ENCODE measurements at regions not wholly inside any gene's neighbourhood (a gene's known extent, or its start where the extent isn't known, plus 50 kb on each side); places are given as distances from the start of the nearest gene placed in this dataset.

DNA sequence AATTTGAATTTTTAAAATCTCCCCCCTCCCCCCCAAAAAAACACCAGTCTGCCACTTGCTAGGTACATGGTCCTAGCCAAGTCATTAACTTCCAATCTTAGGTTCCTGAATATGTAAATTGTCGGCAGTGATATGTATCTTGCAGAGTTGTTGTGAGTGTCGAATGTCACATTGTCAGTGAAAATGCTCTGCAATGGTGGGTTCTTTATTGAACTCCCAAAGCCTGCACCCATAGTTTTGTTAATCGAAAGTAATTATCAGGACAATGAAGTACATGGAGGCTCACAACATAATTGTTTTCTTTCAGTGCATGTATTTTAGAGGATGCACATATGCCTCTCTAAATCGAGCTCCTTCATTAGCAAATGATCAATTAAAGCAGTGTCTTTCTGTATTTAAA lies 185.6 kb upstream of the S100G start:
- H3K4me1 ChIP-seq (ENCODE audit: control insufficient read depth, insufficient read depth, low read length): no peaks in the 10 kb centered on the region
- ATAC-seq: no peak
- no peak overlapping the region for H3K4me3 ChIP-seq (ENCODE audit: low read length)
- no peaks in the 10 kb centered on the region for H3K27me3 ChIP-seq (ENCODE audit: control insufficient read depth, insufficient read depth, low read length)
- no peak for DNase-seq
- H3K4me3 Mint-ChIP-seq: no peak overlapping the region
- no peaks in the 10 kb centered on the region for H3K9me3 Mint-ChIP-seq
- no peaks in the 10 kb centered on the region for H3K4me1 Mint-ChIP-seq
- no peaks in the 10 kb centered on the region for H3K36me3 ChIP-seq (ENCODE audit: control insufficient read depth, insufficient read depth, low read length)
- peaks cover 0 to 7% of the 10 kb centered on the region in 2 donors for H3K27me3 Mint-ChIP-seq (ENCODE audit: low read depth in 2 of 2)
- WGBS (ENCODE audit: insufficient coverage): 76% methylated on average over 2 of the region's 4 CpGs
- H3K36me3 Mint-ChIP-seq: no peaks in the 10 kb centered on the region
- H3K27ac Mint-ChIP-seq: no peak overlapping the region
- intact Hi-C loops (cut with micrococcal nuclease): no loop called here
- no peaks in the 10 kb centered on the region for H3K9me3 ChIP-seq (ENCODE audit: control insufficient read depth, insufficient read depth, low read length)
- TF ChIP-seq, protein P1, sequence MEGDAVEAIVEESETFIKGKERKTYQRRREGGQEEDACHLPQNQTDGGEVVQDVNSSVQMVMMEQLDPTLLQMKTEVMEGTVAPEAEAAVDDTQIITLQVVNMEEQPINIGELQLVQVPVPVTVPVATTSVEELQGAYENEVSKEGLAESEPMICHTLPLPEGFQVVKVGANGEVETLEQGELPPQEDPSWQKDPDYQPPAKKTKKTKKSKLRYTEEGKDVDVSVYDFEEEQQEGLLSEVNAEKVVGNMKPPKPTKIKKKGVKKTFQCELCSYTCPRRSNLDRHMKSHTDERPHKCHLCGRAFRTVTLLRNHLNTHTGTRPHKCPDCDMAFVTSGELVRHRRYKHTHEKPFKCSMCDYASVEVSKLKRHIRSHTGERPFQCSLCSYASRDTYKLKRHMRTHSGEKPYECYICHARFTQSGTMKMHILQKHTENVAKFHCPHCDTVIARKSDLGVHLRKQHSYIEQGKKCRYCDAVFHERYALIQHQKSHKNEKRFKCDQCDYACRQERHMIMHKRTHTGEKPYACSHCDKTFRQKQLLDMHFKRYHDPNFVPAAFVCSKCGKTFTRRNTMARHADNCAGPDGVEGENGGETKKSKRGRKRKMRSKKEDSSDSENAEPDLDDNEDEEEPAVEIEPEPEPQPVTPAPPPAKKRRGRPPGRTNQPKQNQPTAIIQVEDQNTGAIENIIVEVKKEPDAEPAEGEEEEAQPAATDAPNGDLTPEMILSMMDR (IDR thresholded peaks at IDR 0.05): no peak
- H3K27ac ChIP-seq (ENCODE audit: low read length): no peak overlapping the region

DNA sequence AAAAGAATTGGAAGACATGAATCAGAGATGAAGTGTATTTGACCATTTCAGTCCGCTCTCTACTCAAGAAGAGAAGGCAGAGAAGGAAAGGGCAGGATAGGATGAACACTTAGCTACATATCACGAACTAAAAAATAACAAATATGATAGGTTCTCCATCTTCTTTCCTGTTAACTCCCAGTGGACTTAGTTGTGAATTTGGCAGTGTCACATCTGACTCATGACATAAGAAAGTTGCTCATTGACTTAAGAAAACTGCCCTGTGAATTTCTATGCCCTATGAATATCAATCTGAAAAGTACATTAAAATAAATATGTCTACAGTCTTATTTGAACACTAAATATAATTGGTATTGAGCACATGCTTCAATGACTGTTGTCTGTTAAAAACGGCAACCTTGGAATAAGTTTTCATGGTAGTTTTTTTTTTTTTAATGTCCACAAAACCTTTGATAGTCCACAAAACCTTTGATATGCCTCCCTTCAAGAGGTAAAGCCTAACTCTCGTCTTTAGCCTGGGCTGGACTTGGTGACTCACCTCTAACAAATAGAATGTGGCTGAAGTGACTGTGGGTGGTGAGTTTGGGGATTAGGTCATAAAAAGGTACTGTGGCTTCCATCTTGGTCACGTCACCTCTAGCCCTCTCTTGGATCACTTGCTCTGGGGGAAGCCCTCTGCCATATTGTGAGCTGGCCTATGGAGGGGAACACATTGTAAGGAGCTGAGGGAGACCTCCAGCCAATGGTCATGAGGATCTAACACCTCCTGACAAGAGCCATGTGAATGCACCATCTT lies 184.7 kb upstream of the S100G start:
- no peak for DNase-seq
- Histone ChIP-seq H3K36me3 (ENCODE audit: control insufficient read depth, insufficient read depth, low read length) (no peaks in the 10 kb centered on the region), H3K27ac (ENCODE audit: low read length) (no peak overlapping the region), H3K27me3 (ENCODE audit: control insufficient read depth, insufficient read depth, low read length) (no peaks in the 10 kb centered on the region), H3K9me3 (ENCODE audit: control insufficient read depth, insufficient read depth, low read length) (no peaks in the 10 kb centered on the region), H3K4me3 (ENCODE audit: low read length) (no peak overlapping the region), H3K4me1 (ENCODE audit: control insufficient read depth, insufficient read depth, low read length) (no peaks in the 10 kb centered on the region)
- H3K9me3 Mint-ChIP-seq: no peaks in the 10 kb centered on the region
- H3K27ac Mint-ChIP-seq: no peak overlapping the region
- H3K36me3 Mint-ChIP-seq: no peaks in the 10 kb centered on the region
- 100% methylated on average over 1 of the region's 5 CpGs for WGBS (ENCODE audit: insufficient coverage)
- H3K4me1 Mint-ChIP-seq: no peaks in the 10 kb centered on the region
- peaks cover 0 to 7% of the 10 kb centered on the region in 2 donors for H3K27me3 Mint-ChIP-seq (ENCODE audit: low read depth in 2 of 2)
- intact Hi-C loops (cut with micrococcal nuclease): no loop called here
- TF ChIP-seq, protein P1 (IDR thresholded peaks at IDR 0.05): no peak
- no peak for ATAC-seq
- H3K4me3 Mint-ChIP-seq: no peak overlapping the region

DNA sequence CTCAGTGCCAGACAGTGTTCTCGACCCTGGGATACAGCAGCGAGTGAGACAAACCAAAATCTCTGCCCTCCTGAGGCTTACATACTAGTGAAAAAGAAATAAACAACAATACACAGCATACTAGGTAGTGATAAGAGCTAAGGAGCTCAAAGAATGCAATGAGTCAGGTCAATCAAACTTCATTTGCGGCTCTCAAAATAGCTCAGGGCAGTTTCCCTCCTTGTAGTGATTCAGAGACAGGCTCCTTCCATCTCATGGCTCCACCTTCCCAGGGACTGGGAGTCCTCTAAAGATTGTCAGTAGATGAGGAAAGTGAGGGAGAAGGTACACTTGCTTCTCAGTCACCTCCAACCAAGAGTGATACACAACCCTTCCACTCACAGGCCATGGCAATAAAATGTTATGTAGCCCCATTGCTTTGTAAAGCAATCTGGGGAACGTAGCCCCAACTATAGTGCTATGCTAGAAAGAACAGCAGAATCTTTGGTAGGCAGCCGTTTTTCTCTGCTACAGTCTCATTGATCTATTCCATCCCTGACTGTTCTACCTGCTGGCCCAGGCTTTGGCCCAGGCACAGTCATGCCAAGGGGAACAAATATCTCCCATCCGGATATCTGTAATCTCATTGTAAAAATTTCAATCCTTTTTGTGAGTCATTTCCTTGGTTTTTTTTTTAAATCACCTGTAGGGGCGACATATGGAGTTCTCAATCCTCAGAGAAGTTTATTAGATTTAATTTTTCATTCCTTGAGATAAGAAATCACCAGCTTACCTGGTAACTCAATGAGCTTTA lies 183.1 kb upstream of the S100G start:
- Histone ChIP-seq H3K27me3 (ENCODE audit: control insufficient read depth, insufficient read depth, low read length) (no peaks in the 10 kb centered on the region), H3K36me3 (ENCODE audit: control insufficient read depth, insufficient read depth, low read length) (no peaks in the 10 kb centered on the region), H3K4me1 (ENCODE audit: control insufficient read depth, insufficient read depth, low read length) (no peaks in the 10 kb centered on the region), H3K9me3 (ENCODE audit: control insufficient read depth, insufficient read depth, low read length) (no peaks in the 10 kb centered on the region), H3K27ac (ENCODE audit: low read length) (no peak overlapping the region), H3K4me3 (ENCODE audit: low read length) (no peak overlapping the region)
- no peaks in the 10 kb centered on the region for H3K4me1 Mint-ChIP-seq
- 76% methylated on average over 3 of the region's 7 CpGs for WGBS (ENCODE audit: insufficient coverage)
- intact Hi-C loops (cut with micrococcal nuclease): no loop called here
- H3K4me3 Mint-ChIP-seq: no peak overlapping the region
- no peaks in the 10 kb centered on the region for H3K9me3 Mint-ChIP-seq
- TF ChIP-seq, protein P1 (IDR thresholded peaks at IDR 0.05): no peak
- no peak for DNase-seq
- no peaks in the 10 kb centered on the region for H3K36me3 Mint-ChIP-seq
- no peak for ATAC-seq
- H3K27ac Mint-ChIP-seq: no peak overlapping the region
- H3K27me3 Mint-ChIP-seq (ENCODE audit: low read depth in 2 of 2): peaks cover 0 to 13% of the 10 kb centered on the region in 2 donors
